Activated CD8-positive, alpha-beta T cell treated with anti-CD3 and anti-CD28 coated beads for 36 hours (primary cell): ENCODE measurements at regions not wholly inside any gene's neighbourhood (a gene's known extent, or its start where the extent isn't known, plus 50 kb on each side); places are given as distances from the start of the nearest gene placed in this dataset.

Experiments
- ATAC-seq: fragments of 200-7000 bp; cut with Tn5 transposase; one replicate; pipeline ENCODE4 v1.10.0; 2021; ENCODE audit warnings: mild to moderate bottlenecking, moderate library complexity
- CTCF ChIA-PET: fragments of 350-600 bp; sonication (Branson Sonifier 250); formaldehyde crosslinking; loops from one replicate; lab custom pipeline; 2021; ENCODE audit warnings: antibody characterized with exemption; lab: Charles Lee
- POLR2A ChIA-PET: fragments of 350-600 bp; sonication (Branson Sonifier 250); formaldehyde crosslinking; loops from one replicate; lab custom pipeline; 2021; ENCODE audit warnings: antibody characterized with exemption; lab: Charles Lee
- DNase-seq: peaks from one replicate; pipeline ENCODE4 v3.0.0-alpha.2; 2020
- H3K27ac Mint-ChIP-seq: one replicate; pipeline ENCODE4 v1.8.0; 2021; ENCODE audit warnings: mild to moderate bottlenecking, mixed read lengths
- H3K27me3 Mint-ChIP-seq: one replicate; pipeline ENCODE4 v1.8.0; 2021; ENCODE audit warnings: mixed read lengths
- H3K36me3 Mint-ChIP-seq: one replicate; pipeline ENCODE4 v1.8.0; 2021; ENCODE audit warnings: low read depth, mixed read lengths
- H3K4me1 Mint-ChIP-seq: one replicate; pipeline ENCODE4 v1.8.0; 2021; ENCODE audit warnings: low read depth, mixed read lengths
- H3K4me3 Mint-ChIP-seq: one replicate; pipeline ENCODE4 v1.8.0; 2021; ENCODE audit warnings: mild to moderate bottlenecking, moderate library complexity, mixed read lengths
- H3K9me3 Mint-ChIP-seq: one replicate; pipeline ENCODE4 v1.8.0; 2021; ENCODE audit warnings: mixed read lengths
- CTCF ChIP-seq: fragments of 200-600 bp; IDR thresholded peaks from one replicate; pipeline ENCODE4 v1.8.0; 2022; ENCODE audit warnings: antibody characterized with exemption, mild to moderate bottlenecking
- intact Hi-C: fragments of 100-400 bp; cut with micrococcal nuclease; formaldehyde crosslinking; loops from one replicate; pipeline ENCODE4 v1.10.0; 2022

GRCh38 chr2:188181884-188182283 is 109.8 kb upstream of the GULP1 start:
- no peaks in the 10 kb centered on the region for H3K27me3 Mint-ChIP-seq
- DNase-seq (no peak), ATAC-seq (no peak)
- no peak overlapping the region for H3K4me3 Mint-ChIP-seq
- intact Hi-C loops, result no loop called here
- H3K27ac Mint-ChIP-seq, result no peak overlapping the region
- ChIA-PET CTCF (no interaction called here), POLR2A (no interaction called here)
- no peaks in the 10 kb centered on the region for H3K4me1 Mint-ChIP-seq
- no peaks in the 10 kb centered on the region for H3K9me3 Mint-ChIP-seq
- no peaks in the 10 kb centered on the region for H3K36me3 Mint-ChIP-seq
- no peak for TF ChIP-seq CTCF

- no peaks in the 10 kb centered on the region for H3K27me3 Mint-ChIP-seq
- ChIA-PET POLR2A (no interaction called here), CTCF (no interaction called here)
- no peaks in the 10 kb centered on the region for H3K9me3 Mint-ChIP-seq
- no peak for DNase-seq
- no peak overlapping the region for H3K4me3 Mint-ChIP-seq
- no peaks in the 10 kb centered on the region for H3K36me3 Mint-ChIP-seq
- intact Hi-C loops, result no loop called here
- no peak for ATAC-seq
- H3K4me1 Mint-ChIP-seq, result no peaks in the 10 kb centered on the region
- no peak overlapping the region for H3K27ac Mint-ChIP-seq
- no peak for TF ChIP-seq CTCF
These were observed 103.9 kb upstream of the GULP1 start for GRCh38 chr2:188187726-188188125.

DNA sequence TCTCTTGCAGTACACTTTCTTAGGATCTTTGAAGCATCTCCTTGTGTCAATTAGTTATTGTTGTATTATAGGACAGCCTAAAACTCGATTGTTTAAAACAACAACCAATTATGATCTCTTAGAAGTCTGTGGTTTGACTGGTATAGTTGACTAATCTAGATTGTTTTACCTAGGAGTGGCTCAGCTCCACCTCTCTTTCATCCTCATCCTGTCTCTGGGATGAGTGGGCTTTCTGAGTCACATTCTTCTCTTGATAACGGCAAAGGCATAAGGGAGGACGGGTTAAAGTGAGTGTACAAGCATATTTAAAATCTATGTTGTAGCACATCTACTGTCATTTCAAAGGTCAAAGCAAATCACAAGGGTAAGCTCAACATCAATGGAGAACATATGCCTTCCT is 102.3 kb upstream of the GULP1 start:
- ChIA-PET CTCF (no interaction called here), POLR2A (no interaction called here)
- Mint-ChIP-seq H3K4me1 (no peaks in the 10 kb centered on the region), H3K9me3 (no peaks in the 10 kb centered on the region), H3K27ac (no peak overlapping the region), H3K27me3 (no peaks in the 10 kb centered on the region), H3K36me3 (no peaks in the 10 kb centered on the region), H3K4me3 (no peak overlapping the region)
- DNase-seq (no peak), ATAC-seq (no peak)
- TF ChIP-seq CTCF, result no peak
- intact Hi-C loops, result no loop called here

- Mint-ChIP-seq H3K36me3 (no peaks in the 10 kb centered on the region), H3K4me1 (no peaks in the 10 kb centered on the region), H3K4me3 (no peak overlapping the region), H3K27ac (no peak overlapping the region), H3K9me3 (no peaks in the 10 kb centered on the region), H3K27me3 (no peaks in the 10 kb centered on the region)
- CTCF ChIA-PET, result interaction anchor here (1.0 kb wide), 1 partner anchor 9 kb away, joined by 3 read pairs; no protein-coding TSS in a partner anchor
- DNase-seq (no peak), ATAC-seq (no peak)
- TF ChIP-seq CTCF, result no peak
- intact Hi-C loops, result no loop called here
- POLR2A ChIA-PET, result no interaction called here
These were observed 98.4 kb upstream of the GULP1 start for GRCh38 chr2:188193230-188193629.

DNA sequence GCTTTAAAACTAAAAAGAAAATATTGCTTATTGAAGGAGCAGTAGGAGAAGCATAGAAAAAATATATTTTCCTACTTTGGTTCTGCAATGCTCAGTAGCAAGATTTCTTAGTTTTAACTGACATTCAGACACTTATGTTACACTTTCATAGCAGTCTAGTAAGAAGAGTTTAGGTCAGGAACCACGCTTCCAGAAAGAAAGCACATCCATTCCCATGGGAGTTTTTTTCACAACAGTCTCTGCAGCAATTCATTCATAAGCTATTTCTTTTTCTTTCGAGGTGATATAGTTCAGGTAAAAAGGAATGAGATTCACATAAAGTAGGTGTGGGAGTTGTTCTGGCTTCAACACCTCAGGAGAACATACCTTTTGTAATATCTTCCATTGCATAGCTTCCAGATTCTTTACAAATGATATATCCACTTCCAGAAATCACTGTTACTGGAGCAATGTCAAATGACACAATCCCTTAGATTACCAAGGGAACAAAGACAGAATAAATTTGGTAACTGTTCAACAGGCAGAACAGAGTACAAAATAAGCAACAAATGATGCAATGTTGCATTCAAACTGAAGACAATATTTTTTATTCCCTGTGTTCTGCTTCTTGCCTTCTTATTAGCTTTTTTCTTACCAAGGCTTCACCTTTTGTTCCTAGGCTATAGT is 95.2 kb upstream of the GULP1 start:
- Mint-ChIP-seq H3K27ac (no peak overlapping the region), H3K4me3 (no peak overlapping the region), H3K9me3 (peaks cover 1% of the 10 kb centered on the region), H3K4me1 (no peaks in the 10 kb centered on the region), H3K36me3 (no peaks in the 10 kb centered on the region), H3K27me3 (no peaks in the 10 kb centered on the region)
- DNase-seq (no peak), ATAC-seq (no peak)
- intact Hi-C loops, result no loop called here
- CTCF ChIA-PET, result no interaction called here
- TF ChIP-seq CTCF, result no peak
- POLR2A ChIA-PET, result no interaction called here
